Caco-2 (cell line): ENCODE measurements at regions not wholly inside any gene's neighbourhood (a gene's known extent, or its start where the extent isn't known, plus 50 kb on each side); places are given as distances from the start of the nearest gene placed in this dataset.

ENCODE experiments used
- BruUV-seq: library from RNA; stranded (reverse); fragments of 400-500 nt; replicated peaks from 2 replicates; lab custom pipeline; 2021; lab: Mats Ljungman, UMichigan
- CTCF ChIA-PET: fragments of 300-600 bp; sonication (Branson Sonifier 250); formaldehyde crosslinking; loops from one replicate; lab custom pipeline; 2022; ENCODE audit warnings: antibody characterized with exemption; lab: Charles Lee
- POLR2A ChIA-PET: fragments of 300-600 bp; sonication (Branson Sonifier 250); formaldehyde crosslinking; loops from one replicate; lab custom pipeline; 2022; ENCODE audit warnings: antibody characterized with exemption; lab: Charles Lee
- DNase-seq, 2 experiments: peaks; one replicate each; pipeline versions ENCODE4 v3.0.0 to v3.0.0-alpha.2; 2020 to 2022
- H3K27me3 ChIP-seq: replicated peaks from 2 replicates; pipeline ENCODE4 v1.6.0; 2011; ENCODE audit warnings: low read length; ENCODE audit not compliant: control insufficient read depth, insufficient read depth
- H3K36me3 ChIP-seq: 2 replicates; pipeline ENCODE4 v1.5.1; 2011; ENCODE audit warnings: low read length; ENCODE audit not compliant: control insufficient read depth, insufficient read depth
- H3K4me1 ChIP-seq: fragments of 250-450 bp; sonication (Bioruptor Pico); 2 replicates; pipeline ENCODE4 v1.5.1; 2020; ENCODE audit warnings: mild to moderate bottlenecking
- H3K4me3 ChIP-seq: 2 replicates; pipeline ENCODE4 v1.5.1; 2011; ENCODE audit warnings: low read depth, mild to moderate bottlenecking, control low read depth, low read length
- H3K9me3 ChIP-seq: fragments of 250-450 bp; sonication (Bioruptor Pico); 2 replicates; pipeline ENCODE4 v1.5.1; 2020; ENCODE audit warnings: mild to moderate bottlenecking, moderate library complexity
- H3K27ac Mint-ChIP-seq: one replicate; pipeline ENCODE4 v1.8.0; 2022; ENCODE audit warnings: mixed read lengths; ENCODE audit not compliant: unreplicated experiment
- H3K27me3 Mint-ChIP-seq: one replicate; pipeline ENCODE4 v1.8.0; 2022; ENCODE audit warnings: mixed read lengths; ENCODE audit not compliant: insufficient read depth, unreplicated experiment
- H3K36me3 Mint-ChIP-seq: one replicate; pipeline ENCODE4 v1.8.0; 2022; ENCODE audit warnings: mild to moderate bottlenecking, mixed read lengths; ENCODE audit not compliant: insufficient read depth, unreplicated experiment
- H3K4me1 Mint-ChIP-seq: one replicate; pipeline ENCODE4 v1.8.0; 2022; ENCODE audit warnings: low read depth, mixed read lengths; ENCODE audit not compliant: unreplicated experiment
- H3K4me3 Mint-ChIP-seq: one replicate; pipeline ENCODE4 v1.8.0; 2022; ENCODE audit warnings: mild to moderate bottlenecking, moderate library complexity, mixed read lengths; ENCODE audit not compliant: unreplicated experiment
- H3K9me3 Mint-ChIP-seq: one replicate; pipeline ENCODE4 v1.8.0; 2022; ENCODE audit warnings: mixed read lengths; ENCODE audit not compliant: unreplicated experiment
- CTCF ChIP-seq, 2 experiments: fragments of 200-600 bp in 1 of 2; IDR thresholded peaks; 1 replicate in 1 of 2; 2 replicates in 1 of 2; pipeline versions ENCODE4 v1.5.1 to v1.8.0; 2011 to 2022; ENCODE audit warnings: antibody characterized with exemption in 1 of 2, control low read depth in 1 of 2, inconsistent platforms in 1 of 2, low read depth in 1 of 2, low read length in 1 of 2, mild to moderate bottlenecking in 1 of 2, moderate library complexity in 1 of 2; ENCODE audit not compliant: insufficient read depth in 1 of 2, severe bottlenecking in 1 of 2, unreplicated experiment in 1 of 2
- intact Hi-C: fragments of 100-400 bp; cut with micrococcal nuclease; formaldehyde crosslinking; loops from one replicate; pipeline ENCODE4 v1.10.0; 2022; ENCODE audit not compliant: unreplicated experiment

- DNase-seq = peak in 1 of 2 experiments; percentile 2
- intact Hi-C loops = no loop called here
- no peaks in the 10 kb centered on the region for H3K9me3 ChIP-seq
- no peaks in the 10 kb centered on the region for H3K27me3 ChIP-seq
- no peaks in the 10 kb centered on the region for H3K4me1 Mint-ChIP-seq
- no peak overlapping the region for H3K4me3 ChIP-seq
- no peaks in the 10 kb centered on the region for H3K9me3 Mint-ChIP-seq
- no peak overlapping the region for H3K27ac Mint-ChIP-seq
- no peaks in the 10 kb centered on the region for H3K27me3 Mint-ChIP-seq
- ChIA-PET POLR2A (no interaction called here), CTCF (no interaction called here)
- H3K36me3 Mint-ChIP-seq = no peaks in the 10 kb centered on the region
- TF ChIP-seq CTCF (IDR thresholded peaks at IDR 0.05; ENCODE audit: insufficient read depth in 1 of 2, low read depth in 1 of 2, low read length in 1 of 2, severe bottlenecking in 1 of 2, unreplicated experiment in 1 of 2) = no peak
- no peaks in the 10 kb centered on the region for H3K4me1 ChIP-seq
- H3K36me3 ChIP-seq = no peaks in the 10 kb centered on the region
- H3K4me3 Mint-ChIP-seq = no peak overlapping the region
- no TSS peak for BruUV-seq
Measured at GRCh38 chr9:101849102-101849707, 110.8 kb upstream of the GRIN3A start.

- H3K36me3 ChIP-seq = no peaks in the 10 kb centered on the region
- intact Hi-C loops = no loop called here
- no peak overlapping the region for H3K4me3 ChIP-seq
- no peaks in the 10 kb centered on the region for H3K27me3 ChIP-seq
- no peaks in the 10 kb centered on the region for H3K4me1 Mint-ChIP-seq
- no peaks in the 10 kb centered on the region for H3K36me3 Mint-ChIP-seq
- no peak for TF ChIP-seq CTCF (IDR thresholded peaks at IDR 0.05; ENCODE audit: insufficient read depth in 1 of 2, low read depth in 1 of 2, low read length in 1 of 2, severe bottlenecking in 1 of 2, unreplicated experiment in 1 of 2)
- CTCF ChIA-PET = no interaction called here
- no peaks in the 10 kb centered on the region for H3K4me1 ChIP-seq
- no TSS peak for BruUV-seq
- H3K9me3 ChIP-seq = no peaks in the 10 kb centered on the region
- no peaks in the 10 kb centered on the region for H3K27me3 Mint-ChIP-seq
- no peak for DNase-seq
- H3K27ac Mint-ChIP-seq = no peak overlapping the region
- POLR2A ChIA-PET = no interaction called here
- H3K9me3 Mint-ChIP-seq = no peaks in the 10 kb centered on the region
- H3K4me3 Mint-ChIP-seq = no peak overlapping the region
Measured at GRCh38 chr9:101848485-101848919, 110.1 kb upstream of the GRIN3A start.

- no peak overlapping the region for H3K4me3 Mint-ChIP-seq
- no peaks in the 10 kb centered on the region for H3K9me3 Mint-ChIP-seq
- CTCF ChIA-PET = no interaction called here
- Histone ChIP-seq H3K9me3 (no peaks in the 10 kb centered on the region), H3K4me1 (no peaks in the 10 kb centered on the region), H3K4me3 (no peak overlapping the region), H3K27me3 (no peaks in the 10 kb centered on the region), H3K36me3 (no peaks in the 10 kb centered on the region)
- H3K36me3 Mint-ChIP-seq = no peaks in the 10 kb centered on the region
- POLR2A ChIA-PET = no interaction called here
- intact Hi-C loops = no loop called here
- H3K27ac Mint-ChIP-seq = no peak overlapping the region
- no TSS peak for BruUV-seq
- DNase-seq = no peak
- H3K4me1 Mint-ChIP-seq = no peaks in the 10 kb centered on the region
- no peaks in the 10 kb centered on the region for H3K27me3 Mint-ChIP-seq
- TF ChIP-seq CTCF (IDR thresholded peaks at IDR 0.05; ENCODE audit: insufficient read depth in 1 of 2, low read depth in 1 of 2, low read length in 1 of 2, severe bottlenecking in 1 of 2, unreplicated experiment in 1 of 2) = no peak
Measured at GRCh38 chr9:101846161-101846560, 107.7 kb upstream of the GRIN3A start.
